SK-N-MC (cell line): ENCODE measurements at regions not wholly inside any gene's neighbourhood (a gene's known extent, or its start where the extent isn't known, plus 50 kb on each side); places are given as distances from the start of the nearest gene placed in this dataset.

Source experiments
- DNase-seq: peaks from one replicate; pipeline ENCODE4 v3.0.0-alpha.2; 2011; ENCODE audit warnings: low read depth, low spot score
- H3K27ac ChIP-seq: fragments of 200-600 bp; sonication (generic); 2 replicates; pipeline ENCODE4 v1.5.1; 2016; ENCODE audit warnings: mixed run types
- H3K36me3 ChIP-seq: fragments of 200-600 bp; sonication (generic); 2 replicates; pipeline ENCODE4 v1.6.1; 2017; ENCODE audit warnings: antibody characterized with exemption, low read length, mixed read lengths; ENCODE audit not compliant: insufficient read depth
- H3K4me3 ChIP-seq: fragments of 200-600 bp; sonication (generic); 2 replicates; pipeline ENCODE4 v1.5.1; 2016
- H3K9ac ChIP-seq: fragments of 200-600 bp; sonication (generic); 2 replicates; pipeline ENCODE4 v1.8.0; 2017; ENCODE audit warnings: mixed run types, mixed read lengths; ENCODE audit not compliant: insufficient read length
- H3K9me3 ChIP-seq: fragments of 200-600 bp; sonication (generic); 2 replicates; pipeline ENCODE4 v1.6.1; 2017; ENCODE audit warnings: low read depth, mild to moderate bottlenecking, antibody characterized with exemption, low read length, moderate library complexity, mixed read lengths
- EZH2 ChIP-seq: fragments of 200-600 bp; sonication (generic); IDR thresholded peaks from one replicate; pipeline ENCODE4 v1.6.1; 2017; ENCODE audit warnings: antibody characterized with exemption
- FOXP2 ChIP-seq: optimal IDR thresholded peaks from 2 replicates; pipeline ENCODE3; 2011; ENCODE audit warnings: mild to moderate bottlenecking, moderate library complexity; ENCODE audit not compliant: insufficient read depth; ENCODE audit errors: extremely low read length, control extremely low read depth
- POLR2AphosphoS5 ChIP-seq: IDR thresholded peaks from 2 replicates; pipeline ENCODE4 v1.6.1; 2012; ENCODE audit warnings: mild to moderate bottlenecking, low read depth, low read length, borderline replicate concordance

GRCh38 chr15:58302832-58303231 lies 129.0 kb upstream of the LIPC start:
- no peak overlapping the region for H3K4me3 ChIP-seq

GRCh38 chr15:58303236-58303635 lies 128.6 kb upstream of the LIPC start:
- TF ChIP-seq EZH2, result no peak
- no peak for TF ChIP-seq FOXP2
- TF ChIP-seq POLR2AphosphoS5, result no peak
- no peaks in the 10 kb centered on the region for H3K36me3 ChIP-seq
- H3K27ac ChIP-seq, result no peak overlapping the region
- H3K4me3 ChIP-seq, result no peak overlapping the region
- no peak overlapping the region for H3K9ac ChIP-seq
- H3K9me3 ChIP-seq, result no peaks in the 10 kb centered on the region
- no peak for DNase-seq

More at GRCh38 chr15:58302832-58303231, 129.0 kb upstream of the LIPC start:
- H3K36me3 ChIP-seq, result no peaks in the 10 kb centered on the region
- no peaks in the 10 kb centered on the region for H3K9me3 ChIP-seq
- H3K9ac ChIP-seq, result no peak overlapping the region
- no peak overlapping the region for H3K27ac ChIP-seq
- DNase-seq, result no peak
- TF ChIP-seq POLR2AphosphoS5, result no peak
- TF ChIP-seq FOXP2, result no peak
- no peak for TF ChIP-seq EZH2

DNA sequence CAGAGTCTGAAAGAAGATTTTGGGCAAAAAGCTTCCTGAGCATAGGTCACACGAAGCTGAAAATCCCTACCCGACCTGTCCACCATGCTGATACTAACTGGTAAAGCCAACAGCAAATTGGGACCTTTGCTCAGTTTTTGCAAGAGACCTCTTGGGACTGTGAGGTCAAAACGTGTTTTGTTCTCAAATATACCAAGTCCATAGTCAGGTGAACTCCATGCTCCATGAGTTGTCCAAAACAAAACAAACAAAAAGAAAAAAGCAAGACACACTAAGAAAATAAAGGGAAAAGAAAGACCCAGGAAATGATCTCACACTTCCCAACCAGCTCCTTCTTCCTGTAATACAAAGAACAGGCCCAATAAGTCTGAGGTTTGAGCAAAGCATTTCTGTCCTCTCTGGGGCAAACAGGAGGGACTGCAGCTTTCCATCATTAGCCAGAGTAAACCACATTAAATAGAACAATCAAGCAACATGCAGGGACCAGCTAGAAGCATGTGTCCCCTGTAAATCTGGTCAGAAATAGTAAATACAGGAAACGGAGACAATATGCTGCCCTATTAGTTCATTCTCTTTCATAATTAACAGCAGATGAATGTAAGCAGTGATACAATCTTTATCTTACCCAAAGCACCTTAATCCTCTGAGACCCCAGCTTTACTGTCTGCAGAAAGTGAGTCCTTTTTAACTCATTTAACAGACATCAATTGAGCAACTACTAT lies 125.0 kb upstream of the LIPC start:
- no peak for DNase-seq
- no peak overlapping the region for H3K4me3 ChIP-seq
- H3K36me3 ChIP-seq, result no peaks in the 10 kb centered on the region
- H3K9me3 ChIP-seq, result no peaks in the 10 kb centered on the region
- no peak for TF ChIP-seq POLR2AphosphoS5
- no peak for TF ChIP-seq EZH2
- no peak for TF ChIP-seq FOXP2
- H3K27ac ChIP-seq, result no peak overlapping the region
- no peak overlapping the region for H3K9ac ChIP-seq

DNA sequence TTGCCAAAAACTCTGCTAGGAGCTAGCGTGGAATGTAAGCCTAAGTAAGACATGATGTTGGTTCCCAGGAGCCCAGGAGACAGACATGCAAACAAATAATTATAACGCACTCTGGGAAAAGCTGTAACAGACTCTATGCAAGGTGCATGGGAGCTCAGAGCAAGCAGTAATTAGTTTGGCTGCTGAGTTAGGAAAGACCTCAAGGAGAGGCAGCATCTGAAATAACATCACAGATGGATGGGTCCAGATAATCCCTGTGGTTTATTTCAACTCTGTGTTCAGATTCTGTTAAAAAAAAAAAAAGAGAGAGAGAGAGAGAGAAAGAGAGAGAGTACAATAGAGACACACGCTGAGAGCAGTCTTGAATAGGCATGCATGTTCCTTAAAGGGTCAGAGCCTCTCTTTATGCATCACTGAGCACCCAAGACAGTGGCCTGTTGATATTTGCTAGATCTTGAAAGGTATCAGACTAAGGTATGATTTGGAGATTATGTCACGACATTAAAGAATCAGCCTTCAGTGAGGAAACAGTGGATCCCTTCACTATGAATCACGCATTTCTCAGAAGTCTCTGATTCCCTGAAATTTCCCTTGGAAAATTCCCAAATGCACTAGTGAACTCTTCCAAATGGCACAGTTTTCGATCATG lies 124.4 kb upstream of the LIPC start:
- Histone ChIP-seq H3K9ac (no peak overlapping the region), H3K27ac (no peak overlapping the region), H3K4me3 (no peak overlapping the region), H3K9me3 (no peaks in the 10 kb centered on the region), H3K36me3 (no peaks in the 10 kb centered on the region)
- no peak for DNase-seq
- TF ChIP-seq FOXP2 (no peak), EZH2 (no peak)

GRCh38 chr15:58308742-58309355 lies 122.9 kb upstream of the LIPC start:
- DNase-seq, result no peak
- Histone ChIP-seq H3K9me3 (no peaks in the 10 kb centered on the region), H3K27ac (no peak overlapping the region), H3K36me3 (no peaks in the 10 kb centered on the region), H3K9ac (no peak overlapping the region), H3K4me3 (no peak overlapping the region)
- TF ChIP-seq EZH2 (no peak), FOXP2 (no peak), POLR2AphosphoS5 (no peak)

DNA sequence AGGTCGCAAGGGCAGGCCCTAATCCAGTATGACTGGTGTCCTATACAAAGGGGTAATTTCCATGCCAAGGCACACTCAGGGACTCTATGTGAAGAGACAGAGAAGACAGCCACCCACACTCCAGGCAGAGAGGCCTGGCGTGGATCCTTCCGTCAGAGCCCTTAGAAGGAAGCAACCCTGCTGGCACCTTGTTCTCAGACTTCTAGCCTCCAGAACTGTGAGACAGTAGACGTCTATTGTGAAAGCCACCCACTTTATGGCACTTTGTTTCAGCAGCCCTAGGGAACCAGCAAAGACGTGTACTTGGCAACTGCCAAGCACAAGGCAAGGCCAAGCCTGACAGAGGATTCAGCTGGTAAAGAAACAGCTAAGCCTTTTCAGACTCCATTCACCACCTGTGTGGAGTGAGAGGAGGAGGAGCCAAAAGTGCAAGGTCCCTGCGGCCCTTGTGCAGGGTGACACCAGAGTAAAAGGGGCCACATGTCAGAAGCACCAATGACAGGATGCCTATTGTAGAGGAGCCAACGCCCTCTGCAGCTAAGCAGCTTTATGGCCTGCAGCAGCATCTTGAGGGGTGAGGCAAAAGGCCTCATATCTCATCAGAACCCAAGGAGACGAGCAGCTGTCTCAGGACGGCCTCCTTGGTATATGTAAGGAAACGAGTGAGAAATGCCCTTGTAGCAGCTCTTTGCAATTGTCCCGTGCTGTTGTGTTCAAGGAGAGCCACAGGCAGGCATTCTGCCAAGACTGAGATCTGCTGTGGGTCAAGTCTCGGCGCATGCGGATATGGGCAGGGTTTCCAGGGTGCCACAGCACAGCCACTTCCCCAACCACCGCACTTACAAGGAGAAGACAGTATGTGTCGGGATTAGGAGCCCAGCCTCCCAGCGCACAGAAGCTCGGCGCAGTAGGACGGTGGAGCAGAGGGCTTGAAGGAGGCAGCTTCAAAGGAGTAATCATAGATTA lies 121.5 kb upstream of the LIPC start:
- Histone ChIP-seq H3K9ac (no peak overlapping the region), H3K4me3 (no peak overlapping the region), H3K9me3 (no peaks in the 10 kb centered on the region), H3K36me3 (no peaks in the 10 kb centered on the region), H3K27ac (no peak overlapping the region)
- TF ChIP-seq EZH2 (no peak), FOXP2 (no peak), POLR2AphosphoS5 (no peak)
- DNase-seq, result no peak

- H3K36me3 ChIP-seq, result no peaks in the 10 kb centered on the region
- no peak for DNase-seq
- H3K27ac ChIP-seq, result no peak overlapping the region
- H3K4me3 ChIP-seq, result no peak overlapping the region
- no peak overlapping the region for H3K9ac ChIP-seq
- no peaks in the 10 kb centered on the region for H3K9me3 ChIP-seq
- TF ChIP-seq FOXP2 (no peak), EZH2 (no peak), POLR2AphosphoS5 (no peak)
Observed at GRCh38 chr15:58311556-58311955, 120.2 kb upstream of the LIPC start.

DNA sequence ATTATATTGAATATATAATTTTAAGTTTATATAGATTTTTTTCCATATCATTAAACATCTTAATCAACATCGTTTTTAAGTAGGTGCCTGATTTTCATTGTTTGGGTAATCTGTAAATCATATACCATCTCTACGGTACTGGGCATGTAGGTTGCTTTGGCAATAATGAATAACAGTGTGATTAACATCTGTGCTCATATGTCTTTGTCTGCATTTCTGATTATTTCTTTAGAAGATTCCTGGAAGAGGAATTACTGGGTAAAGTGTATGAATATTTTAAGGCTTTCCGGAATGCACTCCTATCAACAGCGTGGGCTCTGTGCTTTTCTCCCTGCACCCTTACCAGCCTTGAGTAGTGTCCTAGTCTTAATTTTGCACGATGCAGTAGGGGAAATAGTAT lies 119.8 kb upstream of the LIPC start:
- DNase-seq, result no peak
- no peaks in the 10 kb centered on the region for H3K36me3 ChIP-seq
- H3K9me3 ChIP-seq, result no peaks in the 10 kb centered on the region
- TF ChIP-seq POLR2AphosphoS5, result no peak
- TF ChIP-seq EZH2, result no peak
- H3K4me3 ChIP-seq, result no peak overlapping the region
- no peak overlapping the region for H3K27ac ChIP-seq
- no peak overlapping the region for H3K9ac ChIP-seq
